ENCODE measurements at regions not wholly inside any gene's neighbourhood (a gene's known extent, or its start where the extent isn't known, plus 50 kb on each side); places are given as distances from the start of the nearest gene placed in this dataset.

GRCh38 chr13:47147812-47148119, 250.9 kb upstream of the HTR2A start:
- no peak for TF ChIP-seq CTCF (IDR thresholded peaks at IDR 0.05)
- WGBS, 2 donors: 78% methylated on average over 2 of the region's 2 CpGs
- no peaks in the 10 kb centered on the region for H3K4me1 ChIP-seq
- ATAC-seq: no peak
- DNase-seq: no peak
- no peaks in the 10 kb centered on the region for H3K9me3 ChIP-seq
- H3K4me3 ChIP-seq: no peak overlapping the region
- H3K27me3 ChIP-seq: no peaks in the 10 kb centered on the region
- intact Hi-C loops (cut with DNase I): no loop called here
- H3K27ac ChIP-seq: no peak overlapping the region
- no peaks in the 10 kb centered on the region for H3K36me3 ChIP-seq

GRCh38 chr13:47146991-47147811, 250.3 kb upstream of the HTR2A start:
- Histone ChIP-seq H3K36me3 (no peaks in the 10 kb centered on the region), H3K27ac (no peak overlapping the region), H3K27me3 (no peaks in the 10 kb centered on the region), H3K4me1 (no peaks in the 10 kb centered on the region), H3K4me3 (no peak overlapping the region), H3K9me3 (no peaks in the 10 kb centered on the region)
- WGBS, 2 donors: 87 to 93% methylated on average over 2 of the region's 2 CpGs
- ATAC-seq: no peak
- no peak for TF ChIP-seq CTCF (IDR thresholded peaks at IDR 0.05)
- no peak for DNase-seq
- intact Hi-C loops (cut with DNase I): no loop called here

GRCh38 chr13:47146136-47146535, 249.3 kb upstream of the HTR2A start:
- intact Hi-C loops (cut with DNase I): no loop called here
- H3K36me3 ChIP-seq: no peaks in the 10 kb centered on the region
- H3K27ac ChIP-seq: no peak overlapping the region
- TF ChIP-seq CTCF (IDR thresholded peaks at IDR 0.05): no peak
- ATAC-seq (no peak), DNase-seq (no peak)
- H3K27me3 ChIP-seq: no peaks in the 10 kb centered on the region
- H3K4me3 ChIP-seq: no peak overlapping the region
- no peaks in the 10 kb centered on the region for H3K4me1 ChIP-seq
- no peaks in the 10 kb centered on the region for H3K9me3 ChIP-seq

GRCh38 chr13:47144782-47145181, 247.9 kb upstream of the HTR2A start:
- intact Hi-C loops (cut with DNase I): no loop called here
- no peaks in the 10 kb centered on the region for H3K27me3 ChIP-seq
- no peak for ATAC-seq
- no peak overlapping the region for H3K27ac ChIP-seq
- no peaks in the 10 kb centered on the region for H3K36me3 ChIP-seq
- no peaks in the 10 kb centered on the region for H3K9me3 ChIP-seq
- H3K4me1 ChIP-seq: no peaks in the 10 kb centered on the region
- no peak for TF ChIP-seq CTCF (IDR thresholded peaks at IDR 0.05)
- 92 to 100% methylated on average over 1 of the region's 1 CpG for WGBS, 2 donors
- DNase-seq: no peak
- no peak overlapping the region for H3K4me3 ChIP-seq
